H9 (cell line): ENCODE measurements at regions not wholly inside any gene's neighbourhood (a gene's known extent, or its start where the extent isn't known, plus 50 kb on each side); places are given as distances from the start of the nearest gene placed in this dataset.

ENCODE experiments used
- DNase-seq: peaks from one replicate; pipeline ENCODE4 v3.0.0-alpha.2; 2017
- H2AFZ ChIP-seq: one replicate; pipeline ENCODE4 v1.6.1; 2013; ENCODE audit warnings: mild to moderate bottlenecking, low read length, control low read depth, moderate library complexity
- H2AK5ac ChIP-seq: 2 replicates; pipeline ENCODE4 v1.6.1; 2013; ENCODE audit warnings: low read length, control low read depth, mixed read lengths; ENCODE audit not compliant: insufficient read length
- H2BK120ac ChIP-seq: one replicate; pipeline ENCODE4 v1.6.1; 2013; ENCODE audit warnings: low read depth, mild to moderate bottlenecking, low read length, control low read depth, inconsistent platforms; ENCODE audit not compliant: poor library complexity, severe bottlenecking
- H2BK12ac ChIP-seq: 2 replicates; pipeline ENCODE4 v1.6.1; 2013; ENCODE audit warnings: low read length, control low read depth, mixed read lengths, low read depth; ENCODE audit not compliant: insufficient read length
- H2BK15ac ChIP-seq: 2 replicates; pipeline ENCODE4 v1.6.1; 2013; ENCODE audit warnings: low read depth, low read length, control low read depth
- H2BK20ac ChIP-seq: one replicate; pipeline ENCODE4 v1.6.1; 2013; ENCODE audit warnings: low read depth, mild to moderate bottlenecking, low read length, control low read depth, inconsistent platforms; ENCODE audit not compliant: poor library complexity, severe bottlenecking
- H2BK5ac ChIP-seq: 2 replicates; pipeline ENCODE4 v1.6.1; 2013; ENCODE audit warnings: low read length, control low read depth, mixed read lengths; ENCODE audit not compliant: insufficient read length
- H3K14ac ChIP-seq: 2 replicates; pipeline ENCODE4 v1.6.1; 2013; ENCODE audit warnings: low read length, control low read depth; ENCODE audit not compliant: insufficient read depth
- H3K18ac ChIP-seq: 2 replicates; pipeline ENCODE4 v1.6.1; 2013; ENCODE audit warnings: low read depth, mild to moderate bottlenecking, mixed read lengths, low read length, control low read depth; ENCODE audit not compliant: insufficient read length
- H3K23ac ChIP-seq: 2 replicates; pipeline ENCODE4 v1.6.1; 2013; ENCODE audit warnings: low read length, control low read depth, mixed read lengths, low read depth; ENCODE audit not compliant: insufficient read length
- H3K23me2 ChIP-seq: 2 replicates; pipeline ENCODE4 v1.6.1; 2013; ENCODE audit warnings: low read depth, mild to moderate bottlenecking, mixed read lengths, low read length, control low read depth; ENCODE audit not compliant: insufficient read length, poor library complexity, severe bottlenecking
- H3K27ac ChIP-seq: 2 replicates; pipeline ENCODE4 v1.5.1; 2013; ENCODE audit warnings: low read length, control low read depth, mixed read lengths, low read depth; ENCODE audit not compliant: insufficient read length
- H3K27me3 ChIP-seq: 2 replicates; pipeline ENCODE4 v1.6.1; 2013; ENCODE audit warnings: low read length, control low read depth, inconsistent platforms; ENCODE audit not compliant: insufficient read depth
- H3K4ac ChIP-seq: 2 replicates; pipeline ENCODE4 v1.6.1; 2013; ENCODE audit warnings: low read depth, mild to moderate bottlenecking, control low read depth, inconsistent platforms, low read length, moderate library complexity
- H3K4me1 ChIP-seq: 2 replicates; pipeline ENCODE4 v1.6.1; 2013; ENCODE audit warnings: low read length, control low read depth, inconsistent platforms; ENCODE audit not compliant: insufficient read depth
- H3K4me2 ChIP-seq: 2 replicates; pipeline ENCODE4 v1.6.1; 2013; ENCODE audit warnings: low read length, control low read depth, mixed read lengths; ENCODE audit not compliant: insufficient read length, insufficient read depth
- H3K56ac ChIP-seq: 2 replicates; pipeline ENCODE4 v1.6.1; 2013; ENCODE audit warnings: low read depth, mild to moderate bottlenecking, mixed read lengths, low read length, control low read depth; ENCODE audit not compliant: insufficient read length
- H3K79me1 ChIP-seq: 2 replicates; pipeline ENCODE4 v1.6.1; 2013; ENCODE audit warnings: low read depth, mild to moderate bottlenecking, moderate library complexity, low read length, control low read depth, inconsistent platforms; ENCODE audit not compliant: insufficient read depth, poor library complexity, severe bottlenecking
- H3K79me2 ChIP-seq: 2 replicates; pipeline ENCODE4 v1.6.1; 2013; ENCODE audit warnings: low read length, control low read depth, inconsistent platforms; ENCODE audit not compliant: insufficient read depth
- H3K9ac ChIP-seq: 2 replicates; pipeline ENCODE4 v1.6.1; 2013; ENCODE audit warnings: low read length, control low read depth, mixed read lengths; ENCODE audit not compliant: insufficient read length; ENCODE audit errors: extremely low read depth
- H3K9me3 ChIP-seq: one replicate; pipeline ENCODE4 v1.6.1; 2013; ENCODE audit warnings: low read depth, low read length, inconsistent platforms; ENCODE audit not compliant: control insufficient read depth
- H3T11ph ChIP-seq: one replicate; pipeline ENCODE4 v1.6.1; 2013; ENCODE audit warnings: mild to moderate bottlenecking, low read length, control low read depth, inconsistent platforms
- H4K20me1 ChIP-seq: one replicate; pipeline ENCODE4 v1.6.1; 2013; ENCODE audit not compliant: control insufficient read depth, insufficient read length, insufficient read depth
- H4K5ac ChIP-seq: 2 replicates; pipeline ENCODE4 v1.6.1; 2013; ENCODE audit warnings: low read depth, mild to moderate bottlenecking, mixed read lengths, low read length, control low read depth; ENCODE audit not compliant: insufficient read length
- H4K8ac ChIP-seq: replicated peaks from 2 replicates; pipeline ENCODE4 v1.6.1; 2013; ENCODE audit warnings: low read length, control low read depth, mixed read lengths, low read depth; ENCODE audit not compliant: insufficient read length
- H4K91ac ChIP-seq: 2 replicates; pipeline ENCODE4 v1.6.1; 2013; ENCODE audit warnings: low read depth, mild to moderate bottlenecking, moderate library complexity, mixed read lengths, low read length, control low read depth; ENCODE audit not compliant: insufficient read length
- H3K27ac Mint-ChIP-seq, 3 experiments: 2 replicates in 2 of 3; 3 replicates in 1 of 3; pipeline ENCODE4 v1.8.0; 2020 to 2021; ENCODE audit warnings: mixed read lengths in 3 of 3, mild to moderate bottlenecking in 1 of 3, moderate library complexity in 1 of 3
- H3K27me3 Mint-ChIP-seq: 2 replicates; pipeline ENCODE4 v1.8.0; 2021; ENCODE audit warnings: low read depth, mild to moderate bottlenecking, moderate library complexity, mixed read lengths
- H3K36me3 Mint-ChIP-seq, 3 experiments: 2 replicates in 2 of 3; 3 replicates in 1 of 3; pipeline ENCODE4 v1.8.0; 2020 to 2021; ENCODE audit warnings: low read depth in 3 of 3, mixed read lengths in 3 of 3; ENCODE audit not compliant: insufficient read depth in 1 of 3
- H3K4me1 Mint-ChIP-seq, 2 experiments: 2 replicates each; pipeline ENCODE4 v1.8.0; 2020; ENCODE audit warnings: mixed read lengths in 2 of 2
- H3K4me3 Mint-ChIP-seq, 2 experiments: 2 replicates in 1 of 2; 3 replicates in 1 of 2; pipeline ENCODE4 v1.8.0; 2020 to 2021; ENCODE audit warnings: mild to moderate bottlenecking in 2 of 2, mixed read lengths in 2 of 2, moderate library complexity in 1 of 2
- H3K9me3 Mint-ChIP-seq, 2 experiments: 2 replicates in 1 of 2; 3 replicates in 1 of 2; pipeline ENCODE4 v1.8.0; 2020; ENCODE audit warnings: mild to moderate bottlenecking in 2 of 2, mixed read lengths in 2 of 2, moderate library complexity in 1 of 2
- CTCF ChIP-seq: fragments of 200-600 bp; sonication (generic); conservative IDR thresholded peaks from 3 replicates; pipeline ENCODE4 v1.8.0; 2021; ENCODE audit warnings: antibody characterized with exemption, mild to moderate bottlenecking
- WGBS: extraction: QIAGEN DNeasy Blood & Tissue Kit; methylation state at CpG from one replicate; pipeline ENCODE4 v1.1.7; 2013; ENCODE audit warnings: missing lambda C conversion rate, low lambda C conversion rate, mixed read lengths; ENCODE audit not compliant: insufficient read length; ENCODE audit errors: extremely low coverage; 5-methylcytosine and 5-hydroxymethylcytosine counted together

DNA sequence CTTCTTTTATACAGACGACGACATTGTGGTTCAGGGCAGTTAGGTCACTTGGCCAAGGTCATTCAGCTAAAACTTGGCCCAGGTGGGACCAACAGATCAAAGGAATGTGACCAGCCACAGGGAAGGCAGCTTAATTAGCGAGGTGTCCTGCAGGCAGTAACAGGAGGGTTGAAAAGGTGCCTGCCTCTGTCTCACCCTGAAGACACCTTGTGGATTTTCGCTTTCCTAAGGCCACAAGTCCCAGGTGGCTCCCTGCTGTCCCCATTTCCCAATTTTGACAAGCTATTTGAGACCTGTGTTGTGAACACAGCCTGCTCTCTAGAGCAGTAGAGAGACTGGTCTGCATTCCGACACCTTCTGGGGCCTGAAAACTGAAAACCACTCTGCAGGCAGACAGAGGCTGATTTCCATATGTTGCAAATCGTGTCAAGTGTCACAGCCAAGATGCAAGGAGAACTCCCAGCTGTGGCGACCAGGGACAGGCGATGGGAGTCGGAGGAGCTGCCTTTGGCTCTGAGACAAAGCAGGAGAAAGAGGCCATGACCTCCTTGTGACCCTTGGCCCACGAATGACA lies 593.1 kb upstream of the CDH5 start:
- Histone ChIP-seq H3K23me2 (no peaks in the 10 kb centered on the region), H3K4me1 (peaks cover 9% of the 10 kb centered on the region; the same call in 1 of the 2 replicates), H4K8ac (no peak overlapping the region), H2BK120ac (no peak overlapping the region), H3K4me2 (peak overlapping the region; percentile 32), H3K9me3 (peaks cover 27% of the 10 kb centered on the region), H2BK5ac (peak overlapping the region; percentile 3), H2BK12ac (no peak overlapping the region), H2AK5ac (no peak overlapping the region), H2BK15ac (no peak overlapping the region), H3K27me3 (no peaks in the 10 kb centered on the region), H3K79me1 (no peaks in the 10 kb centered on the region), H3K18ac (peak overlapping the region; percentile 13), H4K5ac (no peak overlapping the region), H3K23ac (no peak overlapping the region), H2BK20ac (no peak overlapping the region), H4K91ac (no peak overlapping the region), H3K27ac (peak overlapping the region; percentile 90), H3K56ac (no peak overlapping the region), H3K79me2 (no peaks in the 10 kb centered on the region), H3K9ac (no peak overlapping the region), H2AFZ (no peak overlapping the region), H3T11ph (no peak overlapping the region), H3K14ac (no peak overlapping the region; the same call in 1 of the 2 replicates), H4K20me1 (no peaks in the 10 kb centered on the region), H3K4ac (no peak overlapping the region)
- H3K4me1 Mint-ChIP-seq: peaks cover 36 to 38% of the 10 kb centered on the region in 2 experiments
- no CpG with 5 or more reads among the region's 10 CpGs for WGBS
- peak overlapping the region; percentile 59 to 98 (median 94) for H3K27ac Mint-ChIP-seq
- peak; percentile 83 for DNase-seq
- no peaks in the 10 kb centered on the region for H3K27me3 Mint-ChIP-seq
- peaks cover 35 to 46% of the 10 kb centered on the region in 2 experiments for H3K9me3 Mint-ChIP-seq
- peaks cover 32 to 52% (median 39%) of the 10 kb centered on the region in 3 experiments for H3K36me3 Mint-ChIP-seq
- no peak for TF ChIP-seq CTCF
- peak overlapping the region; percentile 3 to 61; a peak in 3 of 5 replicates for H3K4me3 Mint-ChIP-seq
